IgD-negative memory B cell (primary cell): ENCODE measurements at regions not wholly inside any gene's neighbourhood (a gene's known extent, or its start where the extent isn't known, plus 50 kb on each side); places are given as distances from the start of the nearest gene placed in this dataset.

Experiments used
- H3K27ac Mint-ChIP-seq, 3 donors: one replicate each; pipeline ENCODE4 v1.8.0; 2020 to 2022; ENCODE audit warnings: mild to moderate bottlenecking in 3 of 3, mixed read lengths in 3 of 3, moderate library complexity in 1 of 3
- H3K27me3 Mint-ChIP-seq: one replicate; pipeline ENCODE4 v1.8.0; 2021; ENCODE audit warnings: mixed read lengths
- H3K36me3 Mint-ChIP-seq: one replicate; pipeline ENCODE4 v1.8.0; 2020; ENCODE audit warnings: mild to moderate bottlenecking, mixed read lengths
- H3K4me1 Mint-ChIP-seq, 3 donors: one replicate each; pipeline ENCODE4 v1.8.0; 2020 to 2022; ENCODE audit warnings: mixed read lengths in 3 of 3, mild to moderate bottlenecking in 1 of 3
- H3K4me3 Mint-ChIP-seq, 4 donors: one replicate each; pipeline ENCODE4 v1.8.0; 2020 to 2022; ENCODE audit warnings: mild to moderate bottlenecking in 4 of 4, mixed read lengths in 4 of 4, moderate library complexity in 3 of 4
- H3K9me3 Mint-ChIP-seq, 3 donors: one replicate each; pipeline ENCODE4 v1.8.0; 2020 to 2021; ENCODE audit warnings: mixed read lengths in 3 of 3, mild to moderate bottlenecking in 1 of 3

GRCh38 chr5:153080940-153081339, 409.5 kb upstream of the GRIA1 start:
- no peaks in the 10 kb centered on the region for H3K36me3 Mint-ChIP-seq
- no peak overlapping the region for H3K4me3 Mint-ChIP-seq
- H3K27me3 Mint-ChIP-seq = no peaks in the 10 kb centered on the region
- H3K4me1 Mint-ChIP-seq = no peaks in the 10 kb centered on the region
- H3K9me3 Mint-ChIP-seq = peaks cover 0 to 5% (median 4%) of the 10 kb centered on the region in 3 donors
- H3K27ac Mint-ChIP-seq = no peak overlapping the region

GRCh38 chr5:153081385-153081784, 409.1 kb upstream of the GRIA1 start:
- no peaks in the 10 kb centered on the region for H3K4me1 Mint-ChIP-seq
- peaks cover 0 to 5% (median 4%) of the 10 kb centered on the region in 3 donors for H3K9me3 Mint-ChIP-seq
- H3K36me3 Mint-ChIP-seq = no peaks in the 10 kb centered on the region
- no peak overlapping the region for H3K27ac Mint-ChIP-seq
- no peak overlapping the region for H3K4me3 Mint-ChIP-seq
- H3K27me3 Mint-ChIP-seq = no peaks in the 10 kb centered on the region

GRCh38 chr5:153084511-153084910, 406.0 kb upstream of the GRIA1 start:
- Mint-ChIP-seq H3K27me3 (no peaks in the 10 kb centered on the region), H3K9me3 (peaks cover 0 to 5% (median 2%) of the 10 kb centered on the region in 3 donors), H3K36me3 (no peaks in the 10 kb centered on the region), H3K27ac (no peak overlapping the region), H3K4me3 (no peak overlapping the region), H3K4me1 (no peaks in the 10 kb centered on the region)

GRCh38 chr5:153086486-153086885, 404.0 kb upstream of the GRIA1 start:
- H3K36me3 Mint-ChIP-seq = no peaks in the 10 kb centered on the region
- H3K4me3 Mint-ChIP-seq = no peak overlapping the region
- H3K27ac Mint-ChIP-seq = no peak overlapping the region
- H3K9me3 Mint-ChIP-seq = peaks cover 1 to 3% (median 3%) of the 10 kb centered on the region in 3 donors
- H3K4me1 Mint-ChIP-seq = no peaks in the 10 kb centered on the region
- no peaks in the 10 kb centered on the region for H3K27me3 Mint-ChIP-seq

GRCh38 chr5:153088538-153088937, 401.9 kb upstream of the GRIA1 start:
- Mint-ChIP-seq H3K36me3 (no peaks in the 10 kb centered on the region), H3K9me3 (peaks cover 0 to 3% (median 2%) of the 10 kb centered on the region in 3 donors), H3K4me3 (no peak overlapping the region), H3K4me1 (no peaks in the 10 kb centered on the region), H3K27ac (no peak overlapping the region), H3K27me3 (no peaks in the 10 kb centered on the region)

- Mint-ChIP-seq H3K9me3 (peaks cover 0 to 6% (median 2%) of the 10 kb centered on the region in 3 donors), H3K27me3 (no peaks in the 10 kb centered on the region), H3K36me3 (peaks cover 2% of the 10 kb centered on the region), H3K4me3 (no peak overlapping the region), H3K27ac (no peak overlapping the region), H3K4me1 (no peaks in the 10 kb centered on the region)
Measured at GRCh38 chr5:153094333-153094732, 396.1 kb upstream of the GRIA1 start.

GRCh38 chr5:153096381-153096780, 394.1 kb upstream of the GRIA1 start:
- Mint-ChIP-seq H3K4me3 (no peak overlapping the region), H3K36me3 (peaks cover 2% of the 10 kb centered on the region), H3K9me3 (peaks cover 0 to 3% (median 0%) of the 10 kb centered on the region in 3 donors), H3K4me1 (no peaks in the 10 kb centered on the region), H3K27ac (no peak overlapping the region), H3K27me3 (no peaks in the 10 kb centered on the region)

GRCh38 chr5:153099328-153099727, 391.1 kb upstream of the GRIA1 start:
- H3K4me3 Mint-ChIP-seq = no peak overlapping the region
- peaks cover 0 to 3% (median 0%) of the 10 kb centered on the region in 3 donors for H3K9me3 Mint-ChIP-seq
- H3K27ac Mint-ChIP-seq = no peak overlapping the region
- no peaks in the 10 kb centered on the region for H3K4me1 Mint-ChIP-seq
- peaks cover 2% of the 10 kb centered on the region for H3K36me3 Mint-ChIP-seq
- no peaks in the 10 kb centered on the region for H3K27me3 Mint-ChIP-seq

GRCh38 chr5:153101235-153102180, 389.0 kb upstream of the GRIA1 start:
- no peaks in the 10 kb centered on the region for H3K4me1 Mint-ChIP-seq
- no peaks in the 10 kb centered on the region for H3K27me3 Mint-ChIP-seq
- no peak overlapping the region for H3K4me3 Mint-ChIP-seq
- H3K27ac Mint-ChIP-seq = no peak overlapping the region
- H3K36me3 Mint-ChIP-seq = no peaks in the 10 kb centered on the region
- no peaks in the 10 kb centered on the region for H3K9me3 Mint-ChIP-seq

GRCh38 chr5:153116916-153117315, 373.6 kb upstream of the GRIA1 start:
- no peaks in the 10 kb centered on the region for H3K36me3 Mint-ChIP-seq
- peaks cover 0 to 10% (median 3%) of the 10 kb centered on the region in 3 donors for H3K9me3 Mint-ChIP-seq
- H3K4me3 Mint-ChIP-seq = no peak overlapping the region
- H3K4me1 Mint-ChIP-seq = no peaks in the 10 kb centered on the region
- no peaks in the 10 kb centered on the region for H3K27me3 Mint-ChIP-seq
- no peak overlapping the region for H3K27ac Mint-ChIP-seq

GRCh38 chr5:153118018-153118417, 372.5 kb upstream of the GRIA1 start:
- Mint-ChIP-seq H3K27ac (no peak overlapping the region), H3K9me3 (peaks cover 0 to 10% (median 1%) of the 10 kb centered on the region in 3 donors), H3K36me3 (no peaks in the 10 kb centered on the region), H3K27me3 (no peaks in the 10 kb centered on the region), H3K4me3 (peak overlapping the region in 1 of 4 donors; percentile 78), H3K4me1 (no peaks in the 10 kb centered on the region)

- Mint-ChIP-seq H3K27ac (no peak overlapping the region), H3K4me3 (no peak overlapping the region), H3K4me1 (no peaks in the 10 kb centered on the region), H3K36me3 (no peaks in the 10 kb centered on the region), H3K9me3 (peaks cover 0 to 4% (median 1%) of the 10 kb centered on the region in 3 donors), H3K27me3 (no peaks in the 10 kb centered on the region)
Measured at GRCh38 chr5:153122403-153122802, 368.1 kb upstream of the GRIA1 start.

- no peak overlapping the region for H3K4me3 Mint-ChIP-seq
- H3K27me3 Mint-ChIP-seq = no peaks in the 10 kb centered on the region
- H3K27ac Mint-ChIP-seq = no peak overlapping the region
- H3K36me3 Mint-ChIP-seq = no peaks in the 10 kb centered on the region
- H3K9me3 Mint-ChIP-seq = no peaks in the 10 kb centered on the region
- no peaks in the 10 kb centered on the region for H3K4me1 Mint-ChIP-seq
Measured at GRCh38 chr5:153130296-153130695, 360.2 kb upstream of the GRIA1 start.

GRCh38 chr5:153135411-153135810, 355.1 kb upstream of the GRIA1 start:
- no peaks in the 10 kb centered on the region for H3K27me3 Mint-ChIP-seq
- no peaks in the 10 kb centered on the region for H3K36me3 Mint-ChIP-seq
- H3K4me3 Mint-ChIP-seq = no peak overlapping the region
- no peaks in the 10 kb centered on the region for H3K4me1 Mint-ChIP-seq
- peaks cover 0 to 2% (median 0%) of the 10 kb centered on the region in 3 donors for H3K9me3 Mint-ChIP-seq
- H3K27ac Mint-ChIP-seq = no peak overlapping the region

- no peaks in the 10 kb centered on the region for H3K4me1 Mint-ChIP-seq
- peaks cover 0 to 2% (median 0%) of the 10 kb centered on the region in 3 donors for H3K9me3 Mint-ChIP-seq
- no peaks in the 10 kb centered on the region for H3K36me3 Mint-ChIP-seq
- no peak overlapping the region for H3K27ac Mint-ChIP-seq
- H3K27me3 Mint-ChIP-seq = no peaks in the 10 kb centered on the region
- no peak overlapping the region for H3K4me3 Mint-ChIP-seq
Measured at GRCh38 chr5:153136910-153137614, 353.4 kb upstream of the GRIA1 start.
